Erythroblast (primary cell): ENCODE measurements at regions not wholly inside any gene's neighbourhood (a gene's known extent, or its start where the extent isn't known, plus 50 kb on each side); places are given as distances from the start of the nearest gene placed in this dataset.

Experiments used
- GATA1 ChIP-seq: IDR thresholded peaks from 2 replicates; pipeline ENCODE4 v1.6.1; 2011; ENCODE audit warnings: low read depth, mild to moderate bottlenecking, control low read depth, low read length, moderate library complexity
- POLR2A ChIP-seq: IDR thresholded peaks from 2 replicates; pipeline ENCODE4 v1.6.1; 2011; ENCODE audit warnings: mild to moderate bottlenecking, low read length

GRCh38 chr2:239548451-239548871 is 147.6 kb upstream of the HDAC4 start:
- TF ChIP-seq POLR2A: no peak
- TF ChIP-seq GATA1: no peak
